Astrocyte of the cerebellum (primary cell): ENCODE measurements at regions not wholly inside any gene's neighbourhood (a gene's known extent, or its start where the extent isn't known, plus 50 kb on each side); places are given as distances from the start of the nearest gene placed in this dataset.

ENCODE experiments used
- DNase-seq: peaks from one replicate; pipeline ENCODE4 v3.0.0-alpha.2; 2011; ENCODE audit warnings: low read depth
- H3K4me3 ChIP-seq: 2 replicates; pipeline ENCODE4 v1.5.1; 2011; ENCODE audit warnings: mild to moderate bottlenecking, low read depth, low read length, moderate library complexity
- CTCF ChIP-seq: IDR thresholded peaks from 2 replicates; pipeline ENCODE4 v1.5.1; 2012; ENCODE audit warnings: low read length, low read depth, moderate library complexity, mild to moderate bottlenecking; ENCODE audit errors: missing control alignments
- in situ Hi-C: cut with HindIII; loops from 2 replicates; pipeline ENCODE4 v1.10.0; 2017; ENCODE audit warnings: low sequenced_read_pairs

- no peak overlapping the region for H3K4me3 ChIP-seq
- in situ Hi-C loops: no loop called here
- TF ChIP-seq CTCF: no peak
- DNase-seq: no peak
Measured at GRCh38 chr12:41636653-41637052, 448.5 kb downstream of the PDZRN4 start.

- DNase-seq: no peak
- TF ChIP-seq CTCF: no peak
- in situ Hi-C loops: no loop called here
- no peak overlapping the region for H3K4me3 ChIP-seq
Measured at GRCh38 chr12:41635626-41636364, 447.7 kb downstream of the PDZRN4 start.

GRCh38 chr12:41634091-41634490, 446.0 kb downstream of the PDZRN4 start:
- no peak for DNase-seq
- in situ Hi-C loops: no loop called here
- TF ChIP-seq CTCF: no peak
- H3K4me3 ChIP-seq: no peak overlapping the region

GRCh38 chr12:41629611-41630010, 441.5 kb downstream of the PDZRN4 start:
- DNase-seq: no peak
- in situ Hi-C loops: no loop called here
- TF ChIP-seq CTCF: no peak
- H3K4me3 ChIP-seq: no peak overlapping the region

GRCh38 chr12:41627476-41627875, 439.4 kb downstream of the PDZRN4 start:
- in situ Hi-C loops: no loop called here
- TF ChIP-seq CTCF: no peak
- DNase-seq: no peak
- no peak overlapping the region for H3K4me3 ChIP-seq

GRCh38 chr12:41624571-41624970, 436.5 kb downstream of the PDZRN4 start:
- in situ Hi-C loops: no loop called here
- no peak for TF ChIP-seq CTCF
- no peak overlapping the region for H3K4me3 ChIP-seq
- DNase-seq: no peak
